ENCODE measurements at regions not wholly inside any gene's neighbourhood (a gene's known extent, or its start where the extent isn't known, plus 50 kb on each side); places are given as distances from the start of the nearest gene placed in this dataset.

DNA sequence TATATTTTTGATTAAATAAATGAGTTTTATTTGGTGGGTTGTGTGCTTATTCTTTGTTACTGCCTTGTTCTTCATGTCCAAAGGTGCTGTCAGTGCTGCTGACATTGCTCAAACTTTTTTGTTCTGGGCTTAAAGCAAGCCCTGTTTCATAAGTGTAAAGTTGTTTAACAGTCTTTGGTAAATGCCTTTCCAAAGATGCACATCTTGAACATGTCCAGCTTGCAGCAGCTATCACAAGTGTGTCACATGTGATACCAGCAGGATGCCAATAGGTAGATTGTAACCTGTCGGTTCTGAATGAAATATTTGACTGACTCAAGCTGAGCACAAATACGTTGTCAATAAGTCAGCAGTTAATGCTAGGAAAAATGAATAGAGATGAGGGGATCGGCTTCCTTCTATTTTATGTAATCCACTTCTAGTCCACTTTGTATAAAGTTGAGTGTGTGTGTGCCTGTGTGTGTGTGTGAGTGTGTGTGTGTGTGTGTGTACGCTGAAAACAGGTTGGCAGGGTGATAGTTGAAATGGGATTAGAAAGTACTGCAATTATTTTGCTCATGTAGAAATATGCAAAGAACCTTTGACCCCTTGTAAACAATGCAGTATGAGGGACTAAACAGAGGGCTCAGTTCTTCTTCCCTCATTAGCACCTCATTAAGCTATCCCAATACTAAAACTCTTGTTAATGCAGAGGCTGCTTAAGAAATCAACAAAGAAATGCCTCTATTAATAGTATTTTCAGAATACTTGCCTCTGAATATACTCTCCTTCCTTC lies 986.5 kb downstream of the TUSC7 start:
- DNase-seq: no peak

DNA sequence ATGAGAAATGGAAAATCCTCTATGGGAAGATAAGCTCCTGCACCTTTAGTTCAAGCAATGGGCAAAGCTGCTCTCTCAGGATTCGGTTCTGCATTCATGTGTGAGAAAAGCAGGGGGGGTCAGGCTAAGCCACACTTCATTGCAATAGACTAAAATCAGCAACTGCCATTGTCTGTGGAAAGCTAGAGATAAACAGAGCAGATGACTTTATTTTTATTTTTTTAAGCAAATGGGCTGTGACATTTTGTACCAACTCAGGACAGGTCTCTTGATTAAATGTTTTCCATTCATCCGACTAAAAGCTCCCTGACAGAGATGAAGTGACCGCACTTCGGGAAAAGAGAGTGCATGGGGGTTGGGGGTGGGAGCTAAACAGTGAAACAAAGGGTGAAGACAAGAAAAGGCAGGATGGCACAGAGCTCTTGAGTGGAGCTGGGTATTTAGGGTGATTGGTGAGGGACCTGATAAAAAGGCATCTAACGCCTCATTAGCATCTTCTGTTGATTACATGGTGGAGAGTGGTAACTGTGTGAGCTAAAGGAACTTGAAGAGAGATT lies 987.4 kb downstream of the TUSC7 start:
- peak; percentile 60 for DNase-seq

DNA sequence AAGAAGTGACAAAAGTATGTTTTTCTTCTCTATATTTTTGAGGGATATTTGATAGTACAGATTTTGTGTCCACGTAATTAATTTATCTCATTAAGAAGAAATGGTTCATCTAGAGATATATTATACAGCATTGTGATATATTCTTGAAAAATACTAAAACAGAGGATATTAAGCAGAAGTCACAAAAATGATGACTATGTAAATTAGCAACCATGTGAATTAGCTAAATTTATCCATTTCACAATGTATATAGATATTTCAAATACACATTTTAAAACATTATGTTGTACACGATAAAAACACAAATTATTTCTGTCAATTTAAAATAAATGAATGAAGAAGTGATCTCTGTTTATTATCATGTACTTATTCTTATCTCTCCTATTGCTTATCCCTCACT lies 989.5 kb downstream of the TUSC7 start:
- DNase-seq: no peak

DNA sequence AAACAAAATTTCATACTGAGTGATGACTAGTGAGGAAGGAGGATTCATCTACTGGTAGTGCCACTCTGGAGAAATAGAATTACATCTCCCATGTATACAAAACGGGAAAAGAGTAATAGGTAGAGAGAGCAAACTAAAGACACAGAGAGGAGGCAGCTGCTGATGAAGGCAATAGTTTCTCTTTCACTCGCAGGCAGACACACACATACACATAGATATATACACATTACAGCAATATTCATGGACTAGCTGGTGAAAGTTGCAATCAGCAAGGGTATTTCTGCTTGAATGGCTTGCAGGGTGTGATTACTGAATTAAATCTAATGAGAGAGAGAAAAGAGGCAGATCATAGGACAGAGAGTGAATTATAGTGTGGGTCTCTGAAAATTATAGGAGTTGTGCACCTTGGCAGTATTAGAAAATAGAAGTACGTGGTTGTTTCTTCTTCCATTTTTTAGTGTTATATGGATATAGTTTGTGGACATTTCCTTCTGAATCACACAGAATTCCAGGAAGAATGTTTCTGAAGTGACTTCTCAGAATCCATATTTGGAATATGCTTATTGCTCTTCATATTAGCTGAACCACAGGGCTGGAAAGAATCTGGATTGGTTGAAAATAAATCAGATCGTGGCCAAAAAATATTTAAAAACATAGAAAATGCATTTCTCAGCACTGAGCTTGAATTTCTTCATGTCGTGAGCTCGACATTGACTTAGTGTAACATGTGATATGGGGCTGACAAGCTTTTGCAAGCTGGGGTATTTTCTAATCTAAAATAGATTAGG lies 991.2 kb downstream of the TUSC7 start:
- no peak for DNase-seq

DNA sequence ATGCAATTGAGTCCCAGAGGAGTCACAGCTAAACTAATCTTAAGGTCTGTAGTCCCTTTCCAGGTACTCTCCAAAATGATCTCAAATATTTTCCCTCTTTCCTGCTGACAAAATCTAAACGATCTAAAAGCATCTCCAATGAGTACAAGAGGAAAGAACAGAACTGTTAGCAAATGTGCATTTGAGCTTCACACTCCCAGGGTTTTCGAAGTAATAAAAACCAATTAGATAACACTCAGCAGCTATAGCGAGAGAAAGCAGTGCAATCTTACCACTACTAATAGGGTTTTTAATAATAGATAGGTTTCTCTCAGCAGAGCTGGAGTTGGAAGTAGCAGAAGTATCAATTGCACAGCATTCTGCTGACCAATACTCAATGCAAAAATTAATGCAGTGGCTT lies 995.4 kb downstream of the TUSC7 start:
- peak; percentile 33 for DNase-seq

DNA sequence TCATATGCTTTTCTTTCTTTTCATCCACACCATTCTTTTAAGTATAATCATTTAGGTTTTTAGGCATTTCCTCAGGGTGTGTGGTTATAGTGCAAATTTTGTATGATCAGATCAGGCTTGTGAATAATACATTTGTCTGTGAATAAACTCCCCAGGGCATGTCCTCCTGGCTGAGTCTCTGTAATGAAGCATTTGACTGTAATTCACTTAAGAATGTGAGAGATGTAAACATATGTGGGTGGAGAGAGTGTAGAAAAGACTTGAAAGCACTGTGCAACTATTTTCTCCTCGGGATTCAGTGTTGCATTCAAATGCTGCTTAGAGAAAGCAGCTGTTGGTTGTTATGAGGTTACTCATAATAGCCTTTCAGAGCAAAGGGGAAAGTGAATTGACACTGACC lies 996.5 kb downstream of the TUSC7 start:
- DNase-seq: no peak

DNA sequence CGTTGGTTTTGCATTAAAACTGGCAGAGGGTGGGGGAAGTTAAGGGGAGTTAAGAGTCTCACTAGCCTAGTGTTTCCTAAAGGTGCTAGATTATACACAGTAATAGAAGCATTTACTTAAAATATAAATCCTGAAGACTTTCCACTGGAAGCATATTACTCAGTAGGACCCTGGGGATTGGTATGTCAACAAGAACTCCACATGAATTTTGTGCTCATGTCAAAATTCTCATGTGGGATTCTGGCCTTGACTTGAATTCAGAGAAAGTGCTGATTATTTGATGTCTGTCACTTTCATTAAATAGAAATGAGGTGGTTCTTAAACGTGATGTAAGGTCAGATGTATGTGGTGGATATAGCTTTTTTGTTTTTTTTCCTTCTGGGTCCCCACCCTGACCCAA lies 997.2 kb downstream of the TUSC7 start:
- no peak for DNase-seq

DNA sequence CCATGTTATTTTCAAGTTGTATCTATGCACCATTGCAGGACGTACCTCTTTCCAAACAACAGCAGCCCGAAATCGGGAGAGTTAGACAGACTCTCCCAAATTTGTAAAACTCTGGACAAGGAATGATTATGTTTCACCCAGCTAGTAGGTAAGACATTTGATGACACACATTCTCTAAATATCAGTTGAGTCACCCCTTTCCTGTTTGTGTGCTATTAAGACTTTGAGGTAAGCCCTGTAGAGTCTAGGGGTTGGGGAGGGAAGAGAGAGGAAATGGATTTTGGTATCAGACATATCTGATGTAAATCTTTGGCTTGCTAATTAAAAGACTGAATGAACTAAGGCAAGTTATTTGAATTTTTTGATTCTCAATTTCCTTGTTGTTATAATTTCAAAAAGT lies 999.0 kb downstream of the TUSC7 start:
- no peak for DNase-seq

DNA sequence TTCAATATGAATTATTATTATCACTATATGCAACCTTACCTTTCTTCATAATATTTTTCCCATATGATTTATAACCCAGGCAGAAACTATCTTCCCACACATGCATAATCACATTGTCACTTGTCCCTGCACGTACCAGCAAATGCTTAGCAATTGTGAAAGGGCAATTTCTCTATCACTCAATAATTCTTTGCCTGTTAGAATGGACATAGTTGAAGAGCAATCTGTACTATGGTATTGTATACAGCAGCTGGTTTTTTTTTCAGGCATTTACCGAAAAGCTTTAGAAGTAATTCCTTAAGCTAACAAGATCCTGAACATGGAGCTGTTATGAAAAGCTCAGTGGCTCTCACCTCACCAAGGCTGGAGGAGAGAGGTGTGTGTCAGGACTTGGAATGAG lies 999.5 kb downstream of the TUSC7 start:
- DNase-seq: no peak

DNA sequence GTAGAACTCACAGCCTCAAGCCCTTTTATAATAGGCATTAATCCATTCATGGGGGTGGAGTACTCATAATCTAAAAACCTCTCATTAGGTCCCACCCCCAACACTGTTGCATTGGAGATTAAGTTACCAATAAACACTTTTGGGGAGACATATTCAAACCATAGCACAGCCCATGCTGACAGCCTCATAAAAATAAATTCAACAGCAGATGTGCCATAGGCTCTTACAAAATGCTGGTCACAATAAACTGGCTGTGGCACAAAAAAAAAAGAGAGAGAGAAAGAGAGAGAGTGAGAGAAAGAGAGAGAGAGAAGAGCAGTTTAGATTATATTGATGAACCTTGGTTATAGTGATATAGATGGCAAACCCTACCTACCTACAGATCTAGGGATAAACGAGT lies 1000.9 kb downstream of the TUSC7 start:
- no peak for DNase-seq

DNA sequence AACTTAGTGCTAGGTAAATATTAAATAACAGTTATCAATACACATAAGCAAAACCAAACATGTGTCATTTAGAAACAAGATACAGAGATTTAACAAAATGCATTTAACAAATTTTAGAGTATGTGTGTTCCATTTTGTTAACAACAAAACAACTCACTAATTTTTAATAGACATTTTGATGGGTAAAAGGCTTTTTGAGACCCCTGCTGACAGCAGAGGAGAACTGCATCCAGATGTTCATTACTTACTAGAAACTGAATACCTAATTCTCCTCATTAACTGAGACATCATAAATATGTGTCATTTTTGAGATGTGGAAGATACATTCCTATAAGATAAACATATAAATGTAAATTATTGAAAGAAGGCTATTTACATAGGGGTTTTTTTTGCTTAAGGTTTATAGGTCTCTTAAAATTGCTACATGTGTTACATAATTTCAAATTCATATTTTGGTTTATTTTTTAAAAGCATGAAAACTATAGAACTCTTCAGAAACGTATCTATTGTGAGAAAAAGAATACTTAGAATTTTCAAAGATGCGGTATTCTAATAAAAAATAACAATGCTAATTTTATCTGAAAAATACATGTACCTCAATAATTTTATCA lies 1009.8 kb downstream of the TUSC7 start:
- no peak for DNase-seq

DNA sequence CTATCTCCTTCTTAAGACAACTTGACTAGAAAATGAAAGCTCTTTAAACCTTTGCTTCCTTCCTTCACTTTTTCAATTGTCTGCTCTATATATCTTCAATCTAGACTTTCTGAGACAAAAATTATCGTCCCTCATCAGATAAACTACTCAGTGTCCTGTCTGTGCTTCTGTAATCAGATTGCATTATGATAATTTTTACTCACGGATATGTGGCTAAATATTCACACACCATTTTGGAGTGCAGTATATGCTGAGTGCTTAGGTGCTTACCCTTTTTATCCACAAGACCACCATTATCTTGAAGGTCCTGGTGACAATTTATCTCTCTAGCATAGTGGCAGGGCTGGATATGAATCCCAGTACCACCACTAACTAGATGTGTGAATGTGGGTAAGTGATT lies 1012.3 kb downstream of the TUSC7 start:
- DNase-seq: no peak

DNA sequence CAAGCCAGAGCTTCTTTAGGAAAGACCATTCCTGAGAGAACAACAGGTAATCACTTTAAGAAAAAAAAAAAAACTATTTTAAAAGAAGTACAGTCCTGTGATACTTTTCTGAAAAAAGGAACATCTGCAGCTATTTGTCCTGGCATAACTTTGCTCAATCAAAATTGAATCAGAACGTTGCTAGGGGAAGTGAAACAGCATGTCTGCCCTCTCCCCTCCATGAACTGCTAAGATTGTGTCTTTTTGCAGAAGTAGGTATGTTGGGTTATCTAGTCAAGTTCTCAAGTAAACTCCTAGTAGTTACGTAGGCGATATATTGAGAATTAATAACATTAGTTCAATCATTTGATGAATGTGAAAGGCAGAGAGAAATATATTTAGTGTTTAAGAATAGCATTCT lies 1013.3 kb downstream of the TUSC7 start:
- no peak for DNase-seq

DNA sequence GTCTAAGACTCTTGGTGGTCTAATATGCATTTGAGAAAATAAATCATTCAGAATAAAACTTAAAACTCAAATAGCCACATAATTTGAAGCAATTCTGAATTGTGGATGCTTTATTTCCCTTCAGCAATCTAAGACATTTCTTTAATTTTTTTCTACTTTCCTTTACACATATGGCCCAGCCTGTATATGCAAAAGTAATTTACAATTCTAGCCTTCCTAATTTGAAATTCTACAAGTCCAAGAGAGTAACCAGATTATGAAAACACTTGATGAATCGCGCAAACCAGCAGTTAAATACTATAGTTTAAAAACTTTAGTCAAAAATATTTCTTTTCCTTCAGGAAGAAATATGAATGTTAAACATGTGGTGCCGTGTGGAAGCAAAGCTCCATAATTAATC lies 1014.2 kb downstream of the TUSC7 start:
- no peak for DNase-seq

DNA sequence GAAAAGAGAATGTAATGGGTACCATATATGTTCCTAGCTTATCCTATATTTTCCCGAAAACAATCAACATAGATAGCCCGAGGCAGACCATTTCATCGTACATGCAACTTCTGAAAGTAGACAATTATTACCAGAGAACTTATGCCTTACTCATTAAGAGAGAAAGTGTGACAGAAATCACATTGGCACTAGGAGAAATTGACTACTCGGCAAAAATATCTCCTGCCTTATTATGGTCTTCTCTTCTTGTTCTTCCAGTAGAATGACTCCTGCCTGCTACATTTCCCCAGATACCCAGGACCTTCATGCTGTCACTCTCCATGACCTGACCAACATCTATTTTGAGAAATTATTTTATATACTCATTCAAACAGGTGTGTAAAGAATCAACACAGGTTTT lies 1015.7 kb downstream of the TUSC7 start:
- no peak for DNase-seq

DNA sequence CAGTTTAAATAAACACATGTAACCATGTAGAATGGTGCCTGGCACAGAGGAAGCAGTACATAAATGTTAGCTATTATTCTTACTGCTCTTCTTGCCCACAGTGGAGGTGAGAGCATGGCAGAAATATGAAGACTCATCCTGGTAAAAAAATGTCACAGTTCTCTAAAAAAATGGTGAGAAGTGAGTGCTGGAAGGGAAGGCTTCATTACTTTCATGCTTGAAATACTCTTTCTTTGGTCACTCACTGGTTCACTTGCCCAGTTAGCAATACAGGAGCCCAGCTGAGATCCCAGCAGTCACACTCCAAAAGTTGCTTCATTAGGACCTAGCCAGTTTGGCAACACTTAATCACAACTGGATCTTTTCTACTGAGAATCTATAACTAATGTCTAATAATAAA lies 1017.2 kb downstream of the TUSC7 start:
- DNase-seq: no peak

DNA sequence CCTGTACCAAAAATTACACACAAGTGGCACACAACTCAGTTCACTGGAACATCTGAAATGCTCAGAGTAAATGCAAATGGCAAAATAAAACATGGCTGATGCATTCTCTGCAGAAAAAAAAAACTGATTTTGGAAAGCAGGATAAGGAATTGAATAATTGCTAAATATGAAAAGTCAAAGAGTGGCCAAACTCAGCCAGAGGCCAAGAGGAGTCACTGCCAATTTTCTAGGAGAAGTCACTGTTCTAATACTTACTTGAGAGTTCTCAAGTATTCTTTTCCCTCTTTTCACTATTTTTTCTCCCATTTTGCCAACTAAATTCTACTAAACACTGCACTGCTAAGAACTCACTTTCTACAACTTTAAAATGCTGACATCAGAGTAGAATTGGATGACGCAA lies 1018.6 kb downstream of the TUSC7 start:
- DNase-seq: no peak

DNA sequence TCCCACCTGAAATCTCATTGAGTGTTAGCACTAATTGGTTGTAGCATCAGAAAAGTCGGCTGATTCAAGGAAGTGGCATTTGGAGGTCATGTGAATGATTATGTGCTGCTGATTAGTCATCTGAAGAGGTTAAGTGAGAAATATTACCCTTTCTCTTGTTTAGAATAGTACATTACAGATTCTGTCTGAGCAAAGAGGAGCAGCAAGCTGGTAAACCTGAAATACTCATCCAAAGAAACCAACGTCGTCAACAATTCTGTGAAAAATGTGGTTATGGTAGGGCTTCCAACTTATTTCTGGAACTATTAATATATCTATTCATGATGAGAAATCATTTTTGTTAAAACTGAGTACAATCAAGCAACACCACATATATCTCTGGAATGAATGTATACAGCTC lies 1024.9 kb downstream of the TUSC7 start:
- DNase-seq: no peak

DNA sequence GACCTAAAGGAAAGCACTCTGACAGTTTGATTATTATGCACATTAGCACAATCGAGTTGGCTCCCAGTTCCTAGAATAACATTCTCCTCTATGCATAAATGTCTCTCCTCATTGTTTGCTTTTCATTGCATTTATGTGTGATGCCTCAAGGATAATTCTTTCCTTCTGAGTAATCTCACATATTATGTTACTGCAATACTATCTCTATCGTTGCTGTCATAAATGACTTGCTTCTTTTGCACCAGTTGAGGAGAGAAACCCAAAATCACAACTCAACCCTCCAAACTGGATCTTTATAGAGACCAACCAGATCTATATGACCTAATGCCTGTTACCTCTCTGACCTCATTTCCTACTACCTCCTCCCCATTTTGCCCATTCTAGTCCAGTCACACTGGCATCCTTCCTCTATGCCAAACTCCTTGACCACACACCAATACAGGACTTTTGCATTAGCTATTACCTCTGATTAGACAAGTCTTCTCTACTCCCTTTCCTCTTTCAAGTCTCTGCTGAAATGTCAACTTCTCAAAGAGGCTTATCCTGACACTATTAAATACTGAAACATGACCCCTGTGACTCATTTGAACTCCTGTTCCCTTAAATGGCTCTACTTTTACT lies 1026.0 kb downstream of the TUSC7 start:
- DNase-seq: no peak

DNA sequence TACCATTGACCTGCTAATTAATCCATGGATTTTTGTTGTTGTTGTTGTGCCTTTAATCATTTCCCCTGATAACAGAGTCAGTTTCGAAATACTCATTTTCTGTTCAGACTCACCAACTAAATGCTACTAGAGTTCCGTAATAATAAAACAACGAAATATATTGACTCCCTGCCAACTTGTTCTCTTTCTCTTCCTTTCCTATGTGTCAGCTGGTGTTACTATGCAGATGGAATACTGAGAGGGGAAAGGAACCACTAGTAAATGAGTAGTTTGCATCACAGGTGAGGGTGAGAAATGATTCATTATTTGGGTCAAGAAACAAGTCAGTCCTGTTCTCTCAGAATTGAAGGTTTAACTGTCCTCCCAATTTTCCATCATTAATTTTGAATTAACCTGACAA lies 1027.3 kb downstream of the TUSC7 start:
- no peak for DNase-seq

DNA sequence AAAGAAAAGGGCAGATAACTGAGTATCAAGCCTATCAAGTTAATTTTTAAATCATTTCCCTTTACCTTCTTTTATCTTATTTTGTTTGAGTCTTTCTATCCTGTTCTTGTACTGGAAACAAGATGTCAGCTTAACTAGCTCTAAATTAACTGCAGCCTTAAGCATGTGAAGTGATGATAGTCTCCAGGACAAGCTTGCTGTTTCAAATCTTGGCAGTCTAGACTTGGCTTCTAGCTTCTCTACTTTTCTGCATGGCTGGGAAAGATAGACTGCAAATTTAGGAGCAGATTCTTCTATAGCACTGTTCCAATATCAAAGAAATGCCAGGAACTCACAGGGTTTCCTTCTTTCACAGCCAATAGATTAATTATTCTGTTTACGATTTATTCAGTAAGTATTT lies 1034.4 kb downstream of the TUSC7 start:
- DNase-seq: no peak

DNA sequence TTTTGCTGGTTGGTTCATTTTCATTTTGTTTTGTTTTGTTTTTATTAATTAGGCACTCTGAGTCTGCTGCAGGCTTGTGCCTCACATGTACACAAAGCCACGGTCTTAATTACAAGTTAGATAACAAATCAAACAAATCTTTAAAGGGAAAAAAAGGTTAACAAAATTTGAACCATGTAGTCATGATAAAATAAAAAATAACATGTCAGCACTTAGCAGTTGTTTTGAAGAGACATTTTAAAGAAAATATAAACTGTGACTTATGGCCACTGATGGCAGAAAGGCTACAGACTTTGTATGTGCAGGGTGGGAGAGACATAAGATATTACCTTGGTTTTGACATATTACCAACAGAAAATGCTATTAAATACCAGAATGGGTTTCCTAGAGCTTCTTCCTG lies 1035.4 kb downstream of the TUSC7 start:
- DNase-seq: no peak

DNA sequence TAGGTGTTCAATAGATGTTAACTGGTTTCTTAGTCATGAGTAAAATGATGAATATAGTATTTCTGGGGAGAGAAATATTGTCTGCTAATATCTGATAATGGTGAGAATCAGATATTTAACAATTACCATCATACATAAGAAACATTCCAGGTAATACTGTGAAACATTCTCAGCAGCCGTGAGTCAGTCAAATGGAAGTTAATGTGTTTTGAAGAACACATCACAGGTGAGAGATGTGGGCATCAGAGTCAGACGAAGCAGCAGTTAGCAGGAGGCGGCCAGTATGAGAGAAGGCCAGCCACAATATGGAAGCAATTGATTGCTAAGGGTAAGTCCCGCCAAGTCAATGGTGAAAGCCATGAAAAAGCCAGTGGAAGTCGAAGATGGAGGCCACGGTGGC lies 1035.9 kb downstream of the TUSC7 start:
- no peak for DNase-seq
